NCI-H2171 treated with DMSO at 0.1 percent for 48 hours (cell line): ENCODE measurements at regions not wholly inside any gene's neighbourhood (a gene's known extent, or its start where the extent isn't known, plus 50 kb on each side); places are given as distances from the start of the nearest gene placed in this dataset.
A peak's percentile ranks its signal among the peaks of the same experiment; 100 is the strongest.

ENCODE experiments used
- DNase-seq: peaks from one replicate; lab custom pipeline; 2025; lab: John Stamatoyannopoulos, UW

- DNase-seq = no peak
Observed at GRCh38 chr2:8399731-8400130, 282.1 kb upstream of the ID2 start.

- DNase-seq = no peak
Observed at GRCh38 chr2:8400196-8400595, 281.7 kb upstream of the ID2 start.

GRCh38 chr2:8402222-8402621 lies 279.6 kb upstream of the ID2 start:
- DNase-seq = peak; percentile 56

- no peak for DNase-seq
Observed at GRCh38 chr2:8403876-8404275, 278.0 kb upstream of the ID2 start.

GRCh38 chr2:8405334-8405733 lies 276.5 kb upstream of the ID2 start:
- no peak for DNase-seq

GRCh38 chr2:8406271-8406670 lies 275.6 kb upstream of the ID2 start:
- DNase-seq = no peak

GRCh38 chr2:8407332-8407731 lies 274.5 kb upstream of the ID2 start:
- DNase-seq = no peak

- no peak for DNase-seq
Observed at GRCh38 chr2:8408560-8409460, 273.0 kb upstream of the ID2 start.

- peak; percentile 57 for DNase-seq
Observed at GRCh38 chr2:8409461-8410260, 272.2 kb upstream of the ID2 start.

GRCh38 chr2:8412082-8412481 lies 269.8 kb upstream of the ID2 start:
- DNase-seq = peak; percentile 43

- no peak for DNase-seq
Observed at GRCh38 chr2:8412586-8412985, 269.3 kb upstream of the ID2 start.

- DNase-seq = no peak
Observed at GRCh38 chr2:8413589-8414135, 268.2 kb upstream of the ID2 start.

GRCh38 chr2:8414946-8415879 lies 266.6 kb upstream of the ID2 start:
- DNase-seq = no peak

GRCh38 chr2:8416001-8416571 lies 265.8 kb upstream of the ID2 start:
- DNase-seq = no peak

GRCh38 chr2:8416849-8417832 lies 264.7 kb upstream of the ID2 start:
- no peak for DNase-seq

GRCh38 chr2:8418721-8419120 lies 263.1 kb upstream of the ID2 start:
- no peak for DNase-seq

- no peak for DNase-seq
Observed at GRCh38 chr2:8421658-8422449, 260.0 kb upstream of the ID2 start.

- no peak for DNase-seq
Observed at GRCh38 chr2:8422450-8422800, 259.4 kb upstream of the ID2 start.
